Osteoblast (primary cell): ENCODE measurements at regions not wholly inside any gene's neighbourhood (a gene's known extent, or its start where the extent isn't known, plus 50 kb on each side); places are given as distances from the start of the nearest gene placed in this dataset.

Experiments used
- DNase-seq: peaks from one replicate; pipeline ENCODE4 v3.0.0; 2011; ENCODE audit warnings: low spot score, mixed read lengths; ENCODE audit not compliant: insufficient read length; ENCODE audit errors: missing footprints
- H2AFZ ChIP-seq: 2 replicates; pipeline ENCODE4 v1.6.0; 2011; ENCODE audit warnings: mild to moderate bottlenecking, low read length
- H3K27ac ChIP-seq: 2 replicates; pipeline ENCODE4 v1.5.1; 2011; ENCODE audit warnings: mild to moderate bottlenecking, low read depth, low read length, moderate library complexity
- H3K27me3 ChIP-seq: 2 replicates; pipeline ENCODE4 v1.6.0; 2012; ENCODE audit warnings: mild to moderate bottlenecking, control low read depth, inconsistent platforms, low read length, moderate library complexity; ENCODE audit not compliant: insufficient read depth
- H3K36me3 ChIP-seq: 2 replicates; pipeline ENCODE4 v1.5.1; 2011; ENCODE audit warnings: mild to moderate bottlenecking, low read length, control low read depth, moderate library complexity; ENCODE audit not compliant: insufficient read depth
- H3K4me1 ChIP-seq: 2 replicates; pipeline ENCODE4 v1.5.1; 2011; ENCODE audit warnings: mild to moderate bottlenecking, low read length, control low read depth, moderate library complexity; ENCODE audit not compliant: insufficient read depth
- H3K4me2 ChIP-seq: 2 replicates; pipeline ENCODE4 v1.6.0; 2011; ENCODE audit warnings: mild to moderate bottlenecking, low read length; ENCODE audit not compliant: insufficient read depth
- H3K4me3 ChIP-seq: fragments of 200-600 bp; sonication (generic); 3 replicates; pipeline ENCODE4 v1.5.1; 2012; ENCODE audit warnings: mild to moderate bottlenecking, low read length, inconsistent platforms; ENCODE audit not compliant: insufficient read depth
- H3K79me2 ChIP-seq: 2 replicates; pipeline ENCODE4 v1.6.0; 2012; ENCODE audit warnings: mild to moderate bottlenecking, low read length, control low read depth, inconsistent platforms; ENCODE audit not compliant: insufficient read depth
- H3K9me3 ChIP-seq: 2 replicates; pipeline ENCODE4 v1.5.1; 2011; ENCODE audit warnings: low read depth, low read length, control low read depth
- H4K20me1 ChIP-seq: 2 replicates; pipeline ENCODE4 v1.6.0; 2012; ENCODE audit warnings: mild to moderate bottlenecking, low read length, control low read depth; ENCODE audit not compliant: insufficient read depth
- CTCF ChIP-seq: IDR thresholded peaks from 2 replicates; pipeline ENCODE4 v1.5.1; 2011; ENCODE audit warnings: mild to moderate bottlenecking, low read depth, low read length, moderate library complexity; ENCODE audit errors: extremely low read depth

GRCh38 chr4:156662921-156663320, 308.7 kb downstream of the PDGFC start:
- H4K20me1 ChIP-seq = no peaks in the 10 kb centered on the region
- no peak for TF ChIP-seq CTCF
- no peaks in the 10 kb centered on the region for H3K79me2 ChIP-seq
- H2AFZ ChIP-seq = peak overlapping the region; percentile 23
- H3K36me3 ChIP-seq = no peaks in the 10 kb centered on the region
- H3K27ac ChIP-seq = no peak overlapping the region
- no peaks in the 10 kb centered on the region for H3K27me3 ChIP-seq
- no peak overlapping the region for H3K4me3 ChIP-seq
- H3K9me3 ChIP-seq = no peaks in the 10 kb centered on the region
- H3K4me2 ChIP-seq = no peak overlapping the region
- peaks cover 12% of the 10 kb centered on the region for H3K4me1 ChIP-seq
- no peak for DNase-seq

GRCh38 chr4:156661555-156661954, 310.0 kb downstream of the PDGFC start:
- H4K20me1 ChIP-seq = no peaks in the 10 kb centered on the region
- no peak overlapping the region for H3K27ac ChIP-seq
- H3K9me3 ChIP-seq = no peaks in the 10 kb centered on the region
- peaks cover 12% of the 10 kb centered on the region for H3K4me1 ChIP-seq
- no peak overlapping the region for H3K4me3 ChIP-seq
- H3K79me2 ChIP-seq = no peaks in the 10 kb centered on the region
- H2AFZ ChIP-seq = no peak overlapping the region
- no peaks in the 10 kb centered on the region for H3K27me3 ChIP-seq
- no peak for DNase-seq
- no peak overlapping the region for H3K4me2 ChIP-seq
- no peaks in the 10 kb centered on the region for H3K36me3 ChIP-seq
- no peak for TF ChIP-seq CTCF

- no peaks in the 10 kb centered on the region for H3K27me3 ChIP-seq
- H3K79me2 ChIP-seq = no peaks in the 10 kb centered on the region
- TF ChIP-seq CTCF = no peak
- no peaks in the 10 kb centered on the region for H3K36me3 ChIP-seq
- H3K4me3 ChIP-seq = no peak overlapping the region
- DNase-seq = no peak
- no peaks in the 10 kb centered on the region for H4K20me1 ChIP-seq
- no peak overlapping the region for H3K27ac ChIP-seq
- peaks cover 12% of the 10 kb centered on the region for H3K4me1 ChIP-seq
- no peak overlapping the region for H3K4me2 ChIP-seq
- no peaks in the 10 kb centered on the region for H3K9me3 ChIP-seq
- H2AFZ ChIP-seq = no peak overlapping the region
Measured at GRCh38 chr4:156660465-156660864, 311.1 kb downstream of the PDGFC start.

GRCh38 chr4:156659983-156660382, 311.6 kb downstream of the PDGFC start:
- Histone ChIP-seq H3K79me2 (no peaks in the 10 kb centered on the region), H3K27me3 (no peaks in the 10 kb centered on the region), H3K27ac (no peak overlapping the region), H3K36me3 (no peaks in the 10 kb centered on the region), H3K4me2 (no peak overlapping the region), H3K4me3 (no peak overlapping the region), H4K20me1 (no peaks in the 10 kb centered on the region), H3K9me3 (no peaks in the 10 kb centered on the region), H3K4me1 (peaks cover 12% of the 10 kb centered on the region), H2AFZ (no peak overlapping the region)
- no peak for DNase-seq
- no peak for TF ChIP-seq CTCF
